Islet precursor cell (in vitro differentiated cells): ENCODE measurements at regions not wholly inside any gene's neighbourhood (a gene's known extent, or its start where the extent isn't known, plus 50 kb on each side); places are given as distances from the start of the nearest gene placed in this dataset.
"Not testable (repeated sequence)": the region's sequence is repeated elsewhere in the genome, so short reads cannot be mapped to it uniquely, and the experiment has no call there.

ENCODE experiments used
- DNase-seq: peaks from one replicate; pipeline ENCODE4 v3.0.0-alpha.2; 2018

DNA sequence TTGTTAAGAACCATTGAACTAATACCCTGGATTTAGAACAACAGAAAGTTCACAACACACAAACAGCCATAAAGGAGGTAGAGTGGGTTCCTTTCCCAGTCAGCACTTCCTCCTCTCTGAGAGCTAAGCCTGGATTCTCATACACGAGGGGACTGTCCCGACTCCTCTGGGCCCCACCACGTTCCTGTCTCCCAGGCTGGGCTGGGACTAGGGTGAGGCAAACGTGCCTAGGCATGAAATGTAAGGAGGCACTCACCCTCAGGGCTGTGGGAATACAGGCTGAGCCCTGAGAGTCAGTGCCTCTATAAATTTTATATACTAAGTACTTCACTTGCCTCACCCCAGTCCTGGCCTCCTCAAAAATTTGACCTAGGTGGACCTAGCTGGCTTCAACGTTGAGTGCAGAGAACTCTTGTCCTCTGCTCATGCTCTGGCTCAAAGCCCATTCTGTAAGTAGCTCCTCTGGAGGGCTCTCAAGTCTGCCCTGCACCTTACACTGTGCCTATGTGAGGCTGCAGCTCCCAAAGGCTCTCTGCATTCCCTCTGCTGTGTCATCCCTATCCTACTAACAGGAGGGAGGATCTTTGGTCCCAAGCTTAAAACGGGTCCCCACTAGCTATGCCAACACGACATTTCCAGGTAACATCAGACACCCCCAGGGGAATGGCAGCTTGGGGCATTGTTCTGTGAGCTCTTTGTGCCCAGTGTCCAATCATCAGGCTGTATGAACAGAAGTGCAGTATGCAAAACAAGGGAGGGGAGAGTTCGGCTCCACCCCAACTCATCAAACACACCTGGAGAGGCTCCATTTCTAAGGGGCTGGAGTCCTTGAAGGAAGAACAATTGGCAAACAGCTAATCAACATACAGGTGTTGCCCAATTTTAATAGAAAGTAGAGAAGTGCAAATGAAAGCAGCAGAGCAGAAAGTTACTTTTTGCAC lies 233.2 kb downstream of the RPLP1 start:
- no peak for DNase-seq

DNA sequence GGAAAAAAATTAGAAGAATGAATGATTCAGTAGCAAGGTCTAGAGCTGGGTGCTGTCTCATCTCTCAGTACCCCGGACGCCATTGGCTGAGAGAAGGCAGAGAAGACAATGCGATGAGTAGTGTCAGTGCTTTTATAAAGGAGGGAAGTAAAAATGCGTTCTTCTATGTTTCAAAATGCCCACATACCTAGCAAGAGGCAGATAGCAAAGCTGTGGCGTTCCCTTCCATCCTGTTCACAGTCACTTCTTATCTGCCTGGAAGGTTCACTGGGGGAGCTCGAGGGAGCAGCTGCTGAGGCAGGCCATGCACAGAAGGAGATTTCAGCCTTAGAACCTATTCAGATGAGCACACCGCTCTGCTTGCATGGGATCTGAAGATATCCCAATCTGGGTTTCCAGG lies 234.0 kb downstream of the RPLP1 start:
- DNase-seq, result no peak

- no peak for DNase-seq
These were observed 236.5 kb downstream of the RPLP1 start for GRCh38 chr15:69689133-69689532.

- no peak for DNase-seq
These were observed 238.8 kb downstream of the RPLP1 start for GRCh38 chr15:69691307-69692015.

GRCh38 chr15:69692342-69692741 lies 239.7 kb downstream of the RPLP1 start:
- DNase-seq, result no peak

- DNase-seq, result no peak
These were observed 240.4 kb downstream of the RPLP1 start for GRCh38 chr15:69693059-69693458.

- no peak for DNase-seq
These were observed 244.3 kb downstream of the RPLP1 start for GRCh38 chr15:69696946-69697345.

- DNase-seq, result no peak
These were observed 245.3 kb downstream of the RPLP1 start for GRCh38 chr15:69697916-69698315.

DNA sequence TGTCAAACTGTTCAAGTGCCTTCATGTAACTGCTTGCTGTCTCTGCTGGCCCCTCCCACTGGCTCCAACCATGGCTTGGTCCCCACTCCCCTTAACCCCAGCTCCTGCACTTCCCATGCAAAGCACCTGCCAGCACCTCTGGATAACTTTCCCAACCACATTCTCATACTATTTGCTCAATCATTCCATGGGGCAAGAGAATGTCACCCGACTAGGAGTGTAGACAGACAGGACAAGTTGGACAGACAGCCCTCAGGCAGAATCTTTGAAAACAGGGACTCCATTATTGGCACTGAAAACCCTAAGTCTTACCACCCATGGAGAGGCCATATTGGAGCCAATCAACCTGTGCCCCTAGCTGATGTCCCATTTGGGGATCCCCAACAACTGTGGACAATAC lies 246.5 kb downstream of the RPLP1 start:
- no peak for DNase-seq

DNA sequence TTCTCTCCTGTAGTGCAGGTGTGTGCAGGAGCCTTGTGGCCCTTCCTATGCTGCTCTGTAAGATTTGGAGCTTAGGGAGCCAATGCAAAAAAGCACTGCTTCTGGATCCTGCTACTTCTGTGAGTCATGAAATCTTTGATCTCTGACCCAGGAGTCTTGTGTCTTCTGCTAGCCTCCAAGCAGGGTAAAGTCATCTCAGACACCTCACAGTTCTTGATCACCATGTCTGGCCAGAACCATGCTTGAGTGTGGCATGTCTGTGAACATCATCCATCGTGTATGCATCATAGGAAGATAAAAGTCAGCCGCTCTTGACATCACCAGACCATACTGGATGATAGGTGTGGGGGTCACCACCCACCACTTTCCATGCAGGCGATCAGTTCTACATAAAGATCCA lies 247.8 kb downstream of the RPLP1 start:
- no peak for DNase-seq

DNA sequence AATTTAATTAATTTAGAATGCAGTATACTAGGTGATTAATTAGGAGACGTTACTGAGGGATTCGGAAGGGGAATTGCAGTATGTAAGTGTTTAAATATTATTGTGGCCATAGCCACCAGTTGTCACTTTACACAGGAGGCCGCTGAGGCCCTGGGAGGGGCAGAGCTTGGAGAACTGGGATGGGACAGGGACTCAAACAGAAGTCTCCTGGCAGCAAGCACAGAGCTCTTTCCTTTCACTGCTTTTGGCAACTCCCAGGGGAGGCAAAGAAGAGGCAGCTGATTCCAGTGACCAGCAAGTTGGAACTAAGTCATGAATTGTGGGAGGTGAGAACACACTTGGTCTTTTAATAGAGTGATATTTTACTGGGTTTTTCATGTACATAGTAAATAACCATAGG lies 248.6 kb downstream of the RPLP1 start:
- DNase-seq, result no peak

DNA sequence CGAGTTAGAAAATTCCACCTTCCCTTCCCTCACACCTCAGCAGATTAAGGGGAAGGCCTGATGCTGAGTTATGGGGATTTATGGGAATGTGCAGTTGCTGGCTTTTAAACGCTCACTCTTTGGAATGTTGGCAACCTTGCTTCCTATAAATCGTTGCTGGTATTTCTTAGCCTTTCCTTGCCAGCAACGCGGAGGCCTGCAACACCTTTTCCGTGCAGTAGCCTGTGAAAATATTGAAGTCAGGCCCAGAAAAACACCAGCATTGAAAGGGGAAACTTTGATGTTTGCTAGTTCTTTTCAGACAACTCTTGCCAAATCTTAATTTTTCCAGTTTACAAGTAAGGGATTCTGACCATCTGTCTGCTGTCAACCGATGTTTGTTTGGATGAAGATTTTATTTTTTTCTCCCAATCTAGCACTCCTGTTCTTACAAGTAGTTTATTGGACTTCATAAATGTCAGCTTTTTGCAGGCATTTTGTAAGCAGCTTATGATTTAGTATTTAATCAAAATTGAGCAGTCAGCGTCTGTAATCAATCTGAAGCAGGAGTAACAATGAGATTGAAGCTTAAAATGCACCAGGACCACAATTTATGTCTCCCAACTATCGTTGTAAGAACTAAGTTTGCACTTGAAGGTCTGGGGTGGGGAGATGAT lies 251.0 kb downstream of the RPLP1 start:
- DNase-seq, result no peak

- DNase-seq, result no peak
These were observed 251.6 kb downstream of the RPLP1 start for GRCh38 chr15:69704229-69704628.

DNA sequence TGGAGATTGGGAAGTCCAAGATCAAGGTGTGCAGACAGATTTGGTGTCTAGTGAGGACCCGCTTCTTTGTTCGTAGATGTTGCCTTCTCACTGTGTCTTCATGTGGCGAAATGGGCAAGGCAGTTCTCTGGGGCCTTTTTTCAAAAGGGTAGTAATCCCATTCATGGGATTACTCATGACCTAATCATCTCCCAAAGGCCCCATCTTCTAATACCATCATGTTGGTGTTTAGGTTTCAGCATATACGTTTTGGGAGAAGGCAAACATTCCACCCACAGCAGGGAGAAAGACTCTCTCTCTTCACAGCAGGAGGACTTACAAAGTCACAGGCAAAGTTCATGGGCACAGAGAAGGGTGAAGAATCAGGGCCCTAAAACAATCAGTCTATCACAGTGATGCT lies 252.1 kb downstream of the RPLP1 start:
- DNase-seq, result no peak

DNA sequence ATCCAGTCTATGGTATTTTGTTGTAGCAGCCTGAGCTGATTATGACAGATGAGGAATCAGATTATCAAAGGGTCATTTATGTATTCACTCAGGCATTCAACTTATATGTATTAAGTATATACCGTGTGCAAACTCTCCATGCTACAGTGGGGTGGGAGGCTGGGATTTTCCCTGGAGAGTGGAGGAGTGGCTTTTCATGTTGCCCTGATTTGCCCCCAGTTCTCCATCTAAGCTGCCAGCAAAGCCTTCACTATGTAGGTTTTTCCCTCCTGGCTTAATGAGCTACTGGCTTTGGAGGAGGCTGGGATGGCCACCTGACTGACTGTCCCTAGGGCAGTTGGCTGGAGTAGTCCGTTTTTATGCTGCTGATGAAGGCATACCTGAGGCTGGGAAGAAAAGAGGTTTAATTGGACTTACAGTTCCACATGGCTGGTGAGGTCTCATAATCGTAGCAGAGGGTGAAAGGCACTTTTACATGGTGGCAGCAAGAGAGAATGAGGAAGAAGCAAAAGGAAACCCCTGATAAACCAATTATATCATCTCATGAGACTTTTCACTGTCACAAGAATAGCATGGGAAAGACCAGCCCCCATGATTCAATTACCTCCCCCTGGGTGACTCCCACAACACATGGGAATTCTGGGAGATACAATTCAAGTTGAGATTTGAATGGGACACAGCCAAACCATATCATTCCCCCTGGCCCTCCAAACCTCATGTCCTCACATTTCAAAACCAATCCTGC lies 253.9 kb downstream of the RPLP1 start:
- DNase-seq, result no peak

DNA sequence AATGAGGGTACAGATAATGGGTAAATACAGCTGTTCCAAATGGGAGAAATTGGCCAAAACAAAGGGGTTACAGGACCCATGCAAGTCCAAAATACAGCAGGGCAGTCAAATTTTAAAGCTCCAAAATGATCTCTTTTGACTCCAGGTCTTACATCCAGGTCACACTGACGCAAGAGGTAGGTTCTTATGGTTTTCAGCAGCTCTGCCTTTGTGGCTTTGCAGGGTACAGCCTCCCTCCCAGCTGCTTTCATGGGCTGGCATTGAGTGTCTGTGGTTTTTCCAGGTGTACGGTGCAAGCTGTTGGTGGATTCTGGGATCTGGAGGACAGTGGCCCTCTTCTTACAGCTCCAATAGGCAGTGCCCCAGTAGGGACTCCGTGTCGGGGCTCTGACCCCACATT lies 254.6 kb downstream of the RPLP1 start:
- not testable (repeated sequence) for DNase-seq

GRCh38 chr15:69708436-69709122 lies 256.0 kb downstream of the RPLP1 start:
- DNase-seq, result not testable (repeated sequence)

DNA sequence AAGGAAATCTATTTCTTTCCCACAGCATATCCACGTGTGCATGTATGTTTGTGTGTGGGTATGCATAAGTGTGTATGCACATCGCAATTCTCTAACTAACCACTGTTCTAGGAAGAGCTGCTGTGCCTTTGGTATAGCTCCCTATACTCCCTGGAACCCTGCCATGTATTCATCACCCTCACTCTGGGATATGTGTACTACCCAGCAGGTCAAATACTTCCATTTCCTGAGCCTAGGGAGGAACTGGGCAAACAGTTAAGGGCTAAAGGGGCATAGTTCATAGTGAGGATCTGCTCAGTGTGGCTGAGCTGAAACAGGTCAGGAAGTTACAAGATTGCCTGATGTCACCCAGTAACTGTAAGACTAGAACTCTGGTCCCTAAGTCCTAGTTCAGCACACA lies 260.4 kb downstream of the RPLP1 start:
- DNase-seq, result no peak

DNA sequence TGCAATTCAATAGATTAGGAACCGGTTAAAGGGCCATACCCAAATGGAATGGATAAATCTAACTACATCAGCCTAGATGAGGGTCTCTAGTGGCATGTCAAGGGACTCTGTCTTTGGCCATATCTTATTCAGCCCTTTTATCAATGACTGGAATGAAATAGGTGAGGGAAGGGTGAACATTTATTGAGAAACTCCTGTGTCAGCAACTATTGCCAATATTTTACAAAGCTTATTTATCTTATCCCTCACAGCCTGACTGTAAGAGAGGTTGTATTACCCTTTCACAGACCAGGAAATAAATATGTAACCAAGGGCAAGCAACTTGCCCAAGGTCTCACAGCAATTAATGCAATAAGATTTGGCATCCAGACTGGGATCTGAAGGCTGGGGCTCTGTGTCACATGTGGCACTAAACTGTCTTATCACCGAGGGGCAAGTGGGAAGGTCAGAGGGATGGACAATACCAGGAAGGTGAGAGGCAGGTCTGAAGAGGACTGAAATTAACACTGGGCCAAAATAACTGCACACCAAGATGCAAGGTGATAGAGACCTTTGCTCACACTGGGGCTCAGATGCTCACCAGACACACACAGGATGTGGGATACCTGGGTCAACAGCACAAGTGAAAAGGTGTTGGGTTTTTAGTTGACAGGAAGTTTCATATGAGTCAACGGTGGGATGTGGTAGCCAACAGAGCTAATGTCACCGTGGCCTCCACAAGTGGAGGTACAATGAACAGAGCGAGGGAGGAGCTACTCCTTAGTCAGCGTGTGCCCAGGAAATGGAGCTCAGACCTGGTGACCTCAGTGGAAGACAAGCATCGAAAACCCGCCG lies 261.3 kb downstream of the RPLP1 start:
- no peak for DNase-seq

DNA sequence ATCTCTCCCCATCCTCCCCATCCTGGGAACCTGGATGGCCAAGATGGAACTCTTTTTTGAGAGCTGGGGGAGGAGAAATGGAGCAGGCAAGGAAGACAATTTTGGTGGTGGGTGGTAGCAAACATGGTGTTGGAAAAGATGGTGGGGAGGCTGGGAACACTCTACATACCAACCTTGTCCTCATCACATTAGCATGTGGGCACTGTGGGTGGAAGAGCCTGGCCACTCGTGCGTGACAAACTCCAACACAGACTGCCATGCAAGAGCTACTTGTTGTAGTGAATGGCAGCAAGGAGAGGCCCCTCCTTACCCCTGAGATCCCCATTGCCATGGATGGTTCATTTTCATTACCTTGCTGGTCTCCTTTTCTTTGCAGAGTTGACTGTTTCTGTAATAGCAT lies 262.6 kb downstream of the RPLP1 start:
- DNase-seq, result no peak

GRCh38 chr15:69718436-69718835 lies 265.8 kb downstream of the RPLP1 start:
- no peak for DNase-seq
